ENCODE measurements at regions not wholly inside any gene's neighbourhood (a gene's known extent, or its start where the extent isn't known, plus 50 kb on each side); places are given as distances from the start of the nearest gene placed in this dataset.

- Histone ChIP-seq H3K79me2 (ENCODE audit: control insufficient read depth in 1 of 2, insufficient read depth in 2 of 2, low read length in 2 of 2) (no peaks in the 10 kb centered on the region), H3K14ac (ENCODE audit: insufficient read length) (no peak overlapping the region), H3K9ac (replicated peaks in 1 of 4; ENCODE audit: extremely low read depth in 1 of 4, low read depth in 3 of 4, low read length in 3 of 4) (no peak overlapping the region), H3K79me1 (ENCODE audit: low read depth, low read length) (no peaks in the 10 kb centered on the region), H3K27me3 (replicated peaks in 1 of 4; ENCODE audit: control insufficient read depth in 3 of 4, extremely low read depth in 1 of 4, insufficient read depth in 3 of 4, low read length in 3 of 4) (no peaks in the 10 kb centered on the region), H4K20me1 (replicated peaks in 1 of 2; ENCODE audit: control insufficient read depth in 1 of 2, insufficient read depth in 2 of 2, low read length in 2 of 2) (peaks cover 0 to 1% of the 10 kb centered on the region in 2 experiments), H3K4ac (replicated peaks; ENCODE audit: insufficient read length, low read depth, low read length) (no peak overlapping the region), H3K36me3 (ENCODE audit: control insufficient read depth in 2 of 4, insufficient read depth in 4 of 4, low read length in 3 of 4) (no peaks in the 10 kb centered on the region), H3K4me2 (ENCODE audit: insufficient read depth in 1 of 2, low read depth in 2 of 2, low read length in 2 of 2) (no peak overlapping the region), H3K56ac (replicated peaks; ENCODE audit: insufficient read length, low read depth, low read length) (no peak overlapping the region), H3K23me2 (ENCODE audit: low read depth, low read length) (no peaks in the 10 kb centered on the region), H3K4me3 (ENCODE audit: extremely low read depth in 1 of 4, insufficient read depth in 2 of 4, low read depth in 3 of 4, low read length in 4 of 4) (no peak overlapping the region), H2BK20ac (ENCODE audit: low read length) (no peak overlapping the region), H3K4me1 (replicated peaks in 1 of 4; ENCODE audit: control insufficient read depth in 3 of 4, insufficient read depth in 4 of 4, low read length in 3 of 4) (no peaks in the 10 kb centered on the region; a peak in 1 of 7 replicates), H4K91ac (replicated peaks; ENCODE audit: insufficient read length, low read length) (no peak overlapping the region), H2BK120ac (replicated peaks; ENCODE audit: low read depth, low read length) (no peak overlapping the region), H4K8ac (ENCODE audit: extremely low read depth, insufficient read depth, low read length) (no peak overlapping the region), H3K9me3 (ENCODE audit: insufficient read depth in 2 of 2, low read depth in 1 of 2, low read length in 1 of 2) (no peaks in the 10 kb centered on the region), H2BK12ac (ENCODE audit: low read depth, low read length) (no peak overlapping the region), H4K5ac (ENCODE audit: insufficient read length, low read depth, low read length) (no peak overlapping the region), H2BK15ac (ENCODE audit: low read length) (no peak overlapping the region), H3K18ac (ENCODE audit: extremely low read depth, low read length) (no peak overlapping the region), H2BK5ac (ENCODE audit: low read depth, low read length) (no peak overlapping the region), H3K27ac (ENCODE audit: low read depth, low read length) (no peak overlapping the region), H2AFZ (ENCODE audit: low read length) (no peak overlapping the region), H2AK5ac (ENCODE audit: low read depth, low read length) (no peak overlapping the region), H3K23ac (ENCODE audit: insufficient read length) (no peak overlapping the region)
- no peak for FAIRE-seq
- CTCF ChIA-PET (ENCODE audit: partially characterized antibody) = no interaction called here
- TF ChIP-seq, protein P1, sequence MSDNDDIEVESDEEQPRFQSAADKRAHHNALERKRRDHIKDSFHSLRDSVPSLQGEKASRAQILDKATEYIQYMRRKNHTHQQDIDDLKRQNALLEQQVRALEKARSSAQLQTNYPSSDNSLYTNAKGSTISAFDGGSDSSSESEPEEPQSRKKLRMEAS (IDR thresholded peaks at IDR 0.05) = no peak
- no peak for DNase-seq (ENCODE audit: low read depth in 1 of 2, low spot score in 2 of 2)
- 63% methylated on average over 1 of the region's 1 CpG; no CpG with 5 or more reads in 1 of the 2 experiments for WGBS, 2 experiments (ENCODE audit: extremely low coverage in 1 of 2, insufficient coverage in 1 of 2, insufficient read length in 1 of 2, insufficient replicate concordance in 2 of 2, low coverage in 1 of 2, low lambda C conversion rate in 2 of 2, missing lambda C conversion rate in 1 of 2)
- POLR2A ChIA-PET (ENCODE audit: partially characterized antibody) = no interaction called here
Measured at GRCh38 chr5:100119903-100120302, 415.3 kb upstream of the FAM174A start.

All from H1 (cell line).